Pancreas (tissue), 10 donors: ENCODE measurements at regions not wholly inside any gene's neighbourhood (a gene's known extent, or its start where the extent isn't known, plus 50 kb on each side); places are given as distances from the start of the nearest gene placed in this dataset.

Experiments used
- ATAC-seq, 4 donors: fragments of 200-7000 bp; cut with Tn5 transposase; one replicate each; pipeline versions ENCODE4 v1.8.0 to v1.9.1; 2020; ENCODE audit warnings: mild to moderate bottlenecking in 4 of 4, moderate library complexity in 4 of 4
- DNase-seq, 6 donors: peaks; one replicate each; pipeline ENCODE4 v3.0.0-alpha.2; 2020
- FAIRE-seq: peaks from 2 replicates; lab custom pipeline; 2012; peaks lifted over from hg19 to GRCh38; lab: Jason Lieb, UNC
- H3K27ac ChIP-seq, 4 donors: fragments of 200-600 bp; sonication (generic); 1 replicate in 3 of 4; 2 replicates in 1 of 4; pipeline versions ENCODE4 v1.5.0 to v1.8.0; 2020
- H3K27me3 ChIP-seq, 4 donors: fragments of 200-600 bp; one replicate each; pipeline ENCODE4 v1.8.0; 2021
- H3K36me3 ChIP-seq, 3 donors: fragments of 200-600 bp; sonication (generic) in 1 of 3; one replicate each; pipeline versions ENCODE4 v1.5.0 to v1.8.0; 2020 to 2021
- H3K4me1 ChIP-seq, 3 donors: fragments of 200-600 bp; one replicate each; pipeline ENCODE4 v1.8.0; 2021
- H3K4me3 ChIP-seq, 4 donors: fragments of 200-600 bp; sonication (generic) in 2 of 4; one replicate each; pipeline versions ENCODE4 v1.5.0 to v1.8.0; 2020 to 2021
- H3K9me3 ChIP-seq, 4 donors: fragments of 200-600 bp; one replicate each; pipeline ENCODE4 v1.8.0; 2021
- WGBS, 2 donors: extraction: QIAGEN DNeasy Blood & Tissue Kit; methylation state at CpG; one replicate each; pipeline ENCODE4 v1.1.7; 2013; 5-methylcytosine and 5-hydroxymethylcytosine counted together
- intact Hi-C, 3 donors: fragments of 100-400 bp; cut with DNase I; formaldehyde crosslinking; loops; one replicate each; pipeline versions ENCODE4 v1.11.1 to v1.14.2; 2022
- TF ChIP-seq, protein P1 (sequence below), 4 donors: fragments of 200-600 bp; sonication (generic) in 3 of 4; IDR thresholded peaks; one replicate each; pipeline versions ENCODE4 v1.5.0 to v1.8.0; 2021; ENCODE audit warnings: antibody characterized with exemption in 4 of 4
- donor health status: healthy with polysubstance abuse.
- donor health status: DM: no; HTN: no; CAD: no; lungs with moderate emphysema.
- donor health status: DM: no; HTN: no; CAD: no.
- donor health status: control.
- donor health status: control.
- donor health status: Bipolar disorder and iron deficiency.
- donor health status: DM: yes; HTN: yes; CAD: no.
- donor health status: DM: no; HTN: no; CAD: no.
- donor health status: DM: no; HTN: no; CAD: no.
- donor health status: DM: yes; HTN: yes; CAD: no.

DNA sequence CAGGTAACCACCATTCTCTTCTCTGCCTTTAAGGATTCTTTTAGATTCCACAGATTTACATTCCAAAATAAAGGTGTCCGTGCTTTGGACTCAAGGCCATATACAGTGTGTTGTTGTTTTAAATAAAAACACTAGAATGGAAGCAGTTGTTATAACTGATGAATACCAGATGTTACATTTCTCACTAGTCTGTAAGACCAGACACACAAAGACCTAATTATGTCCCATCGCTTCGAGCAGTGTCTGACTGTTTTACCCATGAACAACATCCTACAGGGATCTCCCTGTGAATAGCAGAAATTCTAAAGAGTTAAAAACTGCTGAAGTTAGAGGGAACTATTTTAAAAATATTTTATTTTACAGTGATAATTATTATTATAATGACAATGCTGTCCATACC is 574.7 kb upstream of the ZP4 start:
- no peaks in the 10 kb centered on the region for H3K36me3 ChIP-seq
- no peak overlapping the region for H3K27ac ChIP-seq
- FAIRE-seq (no peak), DNase-seq (no peak), ATAC-seq (no peak)
- H3K4me1 ChIP-seq: no peaks in the 10 kb centered on the region
- 60 to 63% methylated on average over 3 of the region's 3 CpGs for WGBS, 2 donors
- H3K9me3 ChIP-seq: no peaks in the 10 kb centered on the region
- TF ChIP-seq, protein P1, sequence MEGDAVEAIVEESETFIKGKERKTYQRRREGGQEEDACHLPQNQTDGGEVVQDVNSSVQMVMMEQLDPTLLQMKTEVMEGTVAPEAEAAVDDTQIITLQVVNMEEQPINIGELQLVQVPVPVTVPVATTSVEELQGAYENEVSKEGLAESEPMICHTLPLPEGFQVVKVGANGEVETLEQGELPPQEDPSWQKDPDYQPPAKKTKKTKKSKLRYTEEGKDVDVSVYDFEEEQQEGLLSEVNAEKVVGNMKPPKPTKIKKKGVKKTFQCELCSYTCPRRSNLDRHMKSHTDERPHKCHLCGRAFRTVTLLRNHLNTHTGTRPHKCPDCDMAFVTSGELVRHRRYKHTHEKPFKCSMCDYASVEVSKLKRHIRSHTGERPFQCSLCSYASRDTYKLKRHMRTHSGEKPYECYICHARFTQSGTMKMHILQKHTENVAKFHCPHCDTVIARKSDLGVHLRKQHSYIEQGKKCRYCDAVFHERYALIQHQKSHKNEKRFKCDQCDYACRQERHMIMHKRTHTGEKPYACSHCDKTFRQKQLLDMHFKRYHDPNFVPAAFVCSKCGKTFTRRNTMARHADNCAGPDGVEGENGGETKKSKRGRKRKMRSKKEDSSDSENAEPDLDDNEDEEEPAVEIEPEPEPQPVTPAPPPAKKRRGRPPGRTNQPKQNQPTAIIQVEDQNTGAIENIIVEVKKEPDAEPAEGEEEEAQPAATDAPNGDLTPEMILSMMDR (IDR thresholded peaks at IDR 0.05): no peak
- no peak overlapping the region for H3K4me3 ChIP-seq
- intact Hi-C loops: no loop called here
- H3K27me3 ChIP-seq: no peaks in the 10 kb centered on the region

DNA sequence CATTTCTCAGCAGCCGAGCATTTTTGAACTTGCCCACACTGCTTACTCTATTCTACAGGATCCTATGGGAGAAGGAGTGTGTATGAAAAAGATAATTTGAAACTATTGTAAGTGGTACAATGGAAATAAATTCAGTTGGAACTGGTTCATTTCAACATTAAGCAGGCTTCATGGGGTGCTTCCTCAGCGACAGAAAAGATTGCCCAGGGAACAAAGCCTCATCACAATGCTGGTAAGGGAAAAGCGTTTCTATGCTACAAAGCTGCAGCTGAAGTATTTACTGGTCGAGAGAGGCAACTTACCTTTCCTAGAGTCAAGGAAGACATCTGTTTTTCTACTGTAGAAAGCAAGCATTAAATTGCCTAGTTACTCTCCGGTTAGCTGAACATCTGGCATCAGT is 568.2 kb upstream of the ZP4 start:
- H3K4me1 ChIP-seq: no peaks in the 10 kb centered on the region
- WGBS, 2 donors: 80 to 87% methylated on average over 5 of the region's 5 CpGs
- no peaks in the 10 kb centered on the region for H3K27me3 ChIP-seq
- DNase-seq (no peak), ATAC-seq (no peak), FAIRE-seq (no peak)
- intact Hi-C loops: no loop called here
- H3K27ac ChIP-seq: no peak overlapping the region
- no peaks in the 10 kb centered on the region for H3K9me3 ChIP-seq
- no peak overlapping the region for H3K4me3 ChIP-seq
- no peaks in the 10 kb centered on the region for H3K36me3 ChIP-seq
- TF ChIP-seq, protein P1 (IDR thresholded peaks at IDR 0.05): no peak

DNA sequence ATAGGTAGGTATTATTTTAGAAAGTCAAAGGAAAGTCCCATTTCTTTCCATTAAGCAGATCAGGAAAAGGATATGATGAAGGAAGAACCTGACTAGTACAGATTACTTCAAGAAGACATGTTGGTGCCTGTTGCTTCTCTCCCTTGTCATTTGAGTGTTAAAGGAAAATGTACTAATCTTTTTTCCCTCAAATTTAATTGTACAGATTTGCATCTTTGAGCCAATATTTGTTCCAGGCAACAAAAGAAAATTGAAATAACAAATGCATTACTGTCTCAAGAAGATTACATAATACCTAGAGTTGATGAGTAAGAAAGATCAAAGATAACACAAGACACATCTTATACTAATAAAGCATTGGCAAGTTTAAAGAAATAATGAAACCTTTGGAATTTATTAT is 566.9 kb upstream of the ZP4 start:
- intact Hi-C loops: no loop called here
- ATAC-seq: no peak
- Histone ChIP-seq H3K36me3 (no peaks in the 10 kb centered on the region), H3K4me1 (no peaks in the 10 kb centered on the region), H3K4me3 (no peak overlapping the region), H3K27ac (no peak overlapping the region), H3K9me3 (no peaks in the 10 kb centered on the region), H3K27me3 (no peaks in the 10 kb centered on the region)
- no peak for DNase-seq
- TF ChIP-seq, protein P1 (IDR thresholded peaks at IDR 0.05): no peak
- FAIRE-seq: no peak

DNA sequence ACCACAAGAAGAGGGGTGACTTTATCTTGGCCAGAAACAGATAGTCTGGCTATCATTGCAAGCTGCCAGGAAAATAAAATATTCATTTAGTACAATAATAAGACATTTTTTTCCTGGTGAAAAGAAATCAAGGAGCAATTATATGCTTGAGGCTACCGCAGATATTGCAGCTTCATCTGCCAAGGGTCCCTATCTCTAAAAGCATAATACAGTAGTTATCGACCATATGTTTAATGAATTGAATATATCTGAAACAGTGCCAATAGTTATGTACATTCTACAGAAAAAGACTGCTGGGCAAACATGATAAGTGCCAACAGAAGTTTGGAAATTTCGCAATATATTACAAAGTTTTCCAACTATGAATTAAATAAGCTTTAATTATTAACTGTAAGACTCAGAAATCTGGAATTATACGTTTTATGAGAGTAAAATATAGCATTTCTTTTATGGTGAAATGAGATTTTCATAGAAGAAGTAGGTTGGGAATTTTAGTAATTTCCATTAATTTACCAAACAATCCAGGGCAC is 561.1 kb upstream of the ZP4 start:
- peak in 2 of 4 donors; percentile 24 to 32 for ATAC-seq
- 14 to 15% methylated on average over 4 of the region's 4 CpGs for WGBS, 2 donors

DNA sequence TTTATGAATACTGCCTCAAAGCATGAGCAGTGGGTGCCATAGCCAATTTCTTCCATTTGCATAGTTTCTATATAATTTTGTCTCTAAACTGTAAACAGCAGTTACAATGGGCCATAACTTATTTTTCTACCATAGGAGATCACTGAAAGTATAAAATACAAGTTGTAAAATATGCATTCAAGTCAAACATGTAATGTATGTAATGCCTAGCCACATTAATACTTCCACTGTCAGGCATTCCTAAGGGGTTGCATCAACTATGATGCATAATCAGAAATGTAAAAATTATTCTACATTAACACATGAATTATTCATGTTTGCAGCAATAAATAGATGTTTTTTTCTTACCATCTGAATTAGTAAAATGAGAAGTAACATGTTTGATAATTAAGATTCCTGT is 560.3 kb upstream of the ZP4 start:
- Histone ChIP-seq H3K27ac (no peak overlapping the region), H3K4me1 (peaks cover 0 to 6% (median 3%) of the 10 kb centered on the region in 3 donors), H3K4me3 (no peak overlapping the region), H3K27me3 (no peaks in the 10 kb centered on the region), H3K9me3 (no peaks in the 10 kb centered on the region), H3K36me3 (no peaks in the 10 kb centered on the region)
- TF ChIP-seq, protein P1 (IDR thresholded peaks at IDR 0.05): no peak
- FAIRE-seq (no peak), DNase-seq (no peak), ATAC-seq (no peak)
- intact Hi-C loops: no loop called here

More for the DNA sequence above, 561.1 kb upstream of the ZP4 start:
- Histone ChIP-seq H3K9me3 (no peaks in the 10 kb centered on the region), H3K27me3 (no peaks in the 10 kb centered on the region), H3K4me3 (no peak overlapping the region), H3K27ac (no peak overlapping the region), H3K4me1 (peaks cover 0 to 6% (median 3%) of the 10 kb centered on the region in 3 donors), H3K36me3 (no peaks in the 10 kb centered on the region)
- DNase-seq (no peak), FAIRE-seq (no peak)
- TF ChIP-seq, protein P1 (IDR thresholded peaks at IDR 0.05): no peak
- intact Hi-C loops: no loop called here
